ENCODE measurements at regions not wholly inside any gene's neighbourhood (a gene's known extent, or its start where the extent isn't known, plus 50 kb on each side); places are given as distances from the start of the nearest gene placed in this dataset.

- no peak for DNase-seq
Measured at GRCh38 chr5:6832994-6833393, 119.8 kb downstream of the TENT4A start.

- DNase-seq, result no peak
Measured at GRCh38 chr5:6833406-6833805, 120.2 kb downstream of the TENT4A start.

- no peak for DNase-seq
Measured at GRCh38 chr5:6837095-6837494, 123.9 kb downstream of the TENT4A start.

DNA sequence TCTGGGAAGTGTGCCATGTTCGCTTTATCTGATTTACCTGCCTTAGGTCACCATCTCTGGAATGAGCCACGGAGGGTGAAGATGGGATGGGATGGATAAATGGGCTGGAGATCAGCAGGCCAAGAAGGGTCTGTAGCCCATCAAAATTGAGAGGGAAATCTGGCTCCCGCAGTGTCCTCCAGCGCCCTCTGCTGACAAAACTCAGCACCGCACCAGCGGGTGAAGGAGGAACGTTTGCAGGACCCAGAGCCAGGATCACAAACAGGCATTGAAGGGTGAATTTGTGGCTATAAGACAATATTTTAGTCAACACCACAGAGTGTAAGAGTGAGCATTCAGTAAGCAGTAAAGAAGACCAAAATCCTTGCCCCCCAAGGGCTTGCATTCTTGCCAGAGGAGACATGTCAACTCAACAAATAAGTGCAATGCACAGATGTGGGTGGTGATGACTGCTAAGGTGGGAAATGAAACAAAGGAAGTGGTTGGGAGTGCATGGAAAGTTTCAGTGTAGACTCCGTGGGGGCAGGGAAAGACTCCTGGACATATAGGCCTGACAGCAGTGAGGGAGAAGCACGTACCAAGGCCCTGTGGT is 124.4 kb downstream of the TENT4A start:
- no peak for DNase-seq

GRCh38 chr5:6838736-6839135 is 125.5 kb downstream of the TENT4A start:
- no peak for DNase-seq

DNA sequence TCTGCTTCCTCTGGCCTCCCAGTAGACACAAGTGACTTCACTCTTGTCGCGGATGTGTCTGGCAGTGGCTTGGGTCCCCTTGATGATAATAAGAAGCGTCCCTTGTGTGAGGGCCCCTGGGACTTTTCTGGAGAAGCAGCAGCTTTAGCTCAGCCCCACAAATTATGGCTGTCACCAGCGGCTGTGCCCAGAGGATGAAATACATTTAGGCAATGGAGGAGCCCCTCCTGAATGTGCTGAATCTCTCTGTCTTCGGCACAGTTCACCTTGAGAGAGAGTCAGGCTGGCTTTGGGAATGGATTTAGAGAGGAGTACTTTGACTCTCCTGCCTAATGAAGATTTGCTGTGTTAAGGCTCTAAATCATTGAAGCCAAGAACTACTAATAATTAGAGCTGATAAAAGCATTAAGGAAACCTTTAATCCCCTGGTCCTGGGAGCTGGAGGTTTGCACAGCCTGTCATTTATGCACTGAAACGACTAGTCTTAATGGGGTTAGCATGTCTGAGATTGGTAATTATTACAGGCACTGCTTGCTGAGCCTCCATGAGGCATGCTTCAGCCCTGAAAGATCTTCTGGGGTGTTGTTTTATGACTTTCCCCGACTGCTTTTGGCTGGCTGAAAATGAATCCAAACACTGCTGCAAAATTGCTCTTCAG is 127.0 kb downstream of the TENT4A start:
- DNase-seq, result no peak

DNA sequence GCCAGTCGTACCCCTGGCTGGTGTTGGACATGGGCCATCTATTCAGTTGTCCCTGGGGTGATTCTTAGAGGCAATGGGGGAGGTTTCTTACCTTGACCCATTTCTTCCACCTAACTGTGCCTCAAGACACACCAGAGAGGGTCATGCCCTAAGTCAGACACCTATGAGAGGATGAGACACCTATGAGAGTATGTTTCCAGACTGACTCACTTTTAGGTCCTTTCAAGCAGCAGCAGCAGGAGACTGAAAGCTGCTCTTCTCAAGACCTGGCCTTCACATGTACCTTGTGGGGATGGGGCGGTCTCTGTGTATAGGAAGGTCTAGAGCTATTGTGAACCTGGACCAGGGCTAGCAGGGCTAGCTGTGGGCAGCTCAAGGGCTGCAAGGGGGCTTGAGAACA is 130.1 kb downstream of the TENT4A start:
- no peak for DNase-seq

- DNase-seq, result no peak
Measured at GRCh38 chr5:6843821-6844220, 130.6 kb downstream of the TENT4A start.

DNA sequence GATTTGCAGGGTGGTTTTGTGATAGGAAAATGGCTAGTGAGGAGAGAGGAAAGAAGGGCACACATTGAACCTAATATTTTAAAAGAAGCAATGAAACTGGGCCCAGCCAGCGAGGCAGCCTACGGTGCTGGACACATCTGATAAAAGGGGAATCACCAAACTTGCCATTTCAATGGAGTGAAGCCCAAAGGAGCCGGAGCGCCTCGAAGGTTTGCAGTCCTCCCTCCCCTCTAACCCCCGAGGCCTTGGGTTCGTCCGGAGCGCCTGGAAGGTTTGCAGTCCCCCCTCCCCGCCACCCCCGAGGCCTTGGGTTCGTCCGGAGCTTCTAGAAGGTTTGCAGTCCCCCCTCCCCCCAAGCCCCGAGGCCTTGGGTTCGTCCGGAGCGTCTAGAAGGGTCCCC is 132.6 kb downstream of the TENT4A start:
- no peak for DNase-seq

- DNase-seq, result no peak
Measured at GRCh38 chr5:6847870-6848269, 134.6 kb downstream of the TENT4A start.

DNA sequence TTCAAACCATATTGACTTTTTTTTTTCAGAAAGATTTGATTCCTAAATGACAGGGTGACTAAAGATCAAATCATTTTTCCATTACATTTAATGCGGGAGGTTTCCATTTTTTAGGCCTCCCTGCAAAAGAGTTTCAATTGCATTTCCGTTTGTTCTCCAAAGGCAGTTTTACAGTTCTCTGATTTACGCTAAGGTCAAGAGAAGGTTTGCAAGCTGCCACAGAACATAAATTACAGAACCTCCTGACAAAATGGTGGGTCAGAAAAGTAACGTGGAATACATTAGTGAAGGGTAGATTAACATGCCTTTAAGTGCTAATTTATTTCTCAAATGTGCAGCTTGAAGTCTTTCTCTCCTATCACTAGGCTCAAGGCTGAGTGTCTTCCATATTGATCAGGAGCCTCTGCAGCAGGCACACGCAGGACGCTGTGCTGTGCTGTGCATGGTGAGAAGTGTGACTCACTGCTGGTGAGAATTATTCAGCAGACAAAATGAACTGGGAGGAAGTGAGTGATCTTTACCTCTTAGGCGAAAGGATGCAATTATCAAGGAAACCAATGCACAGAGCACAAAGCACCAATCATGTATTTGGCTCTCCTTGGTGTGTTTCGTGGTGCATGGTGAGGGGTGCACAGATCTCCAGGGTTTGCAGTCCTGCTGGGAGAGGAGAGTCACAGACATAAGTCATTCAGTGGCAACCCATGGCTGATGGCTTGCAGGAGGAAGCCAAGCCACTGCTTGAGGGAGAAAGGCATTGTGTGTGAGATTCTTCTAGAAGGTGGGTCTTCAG is 136.3 kb downstream of the TENT4A start:
- DNase-seq, result no peak

DNA sequence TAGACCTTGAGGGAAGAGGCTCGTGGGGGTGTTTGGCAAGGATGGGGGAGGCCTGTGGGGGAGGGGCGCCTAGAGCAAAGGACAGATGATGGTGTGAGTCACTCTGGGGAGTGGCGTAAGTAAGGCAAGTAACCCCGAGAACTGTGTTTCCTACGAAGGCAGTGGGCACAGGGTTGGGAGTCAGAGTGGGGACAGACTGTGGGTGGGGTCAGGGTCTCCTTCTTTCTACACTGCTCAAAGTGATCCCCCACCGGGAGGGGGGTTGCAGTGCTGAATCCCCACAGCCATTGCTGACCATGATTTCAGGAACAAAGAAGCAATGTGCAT is 136.8 kb downstream of the TENT4A start:
- no peak for DNase-seq

DNA sequence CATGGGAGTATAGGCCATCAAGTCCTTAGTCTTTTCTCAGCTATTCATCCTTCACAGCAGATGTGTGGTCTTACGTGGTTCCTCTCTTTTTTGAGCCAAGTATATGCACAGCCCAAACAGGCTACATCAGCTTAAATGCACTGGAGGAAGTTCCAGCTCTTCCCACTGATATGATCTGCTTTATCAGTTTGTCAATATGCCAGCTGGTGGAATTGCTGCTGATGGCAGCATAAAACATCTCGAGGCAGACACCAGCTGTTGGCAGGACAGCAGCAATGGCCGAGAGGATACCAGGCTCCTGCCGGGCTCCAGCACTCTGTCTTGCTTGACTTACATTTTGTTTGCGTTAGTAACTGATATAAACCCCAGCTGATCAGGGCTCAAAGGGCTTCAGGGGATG is 143.4 kb downstream of the TENT4A start:
- peak; percentile 77 for DNase-seq

DNA sequence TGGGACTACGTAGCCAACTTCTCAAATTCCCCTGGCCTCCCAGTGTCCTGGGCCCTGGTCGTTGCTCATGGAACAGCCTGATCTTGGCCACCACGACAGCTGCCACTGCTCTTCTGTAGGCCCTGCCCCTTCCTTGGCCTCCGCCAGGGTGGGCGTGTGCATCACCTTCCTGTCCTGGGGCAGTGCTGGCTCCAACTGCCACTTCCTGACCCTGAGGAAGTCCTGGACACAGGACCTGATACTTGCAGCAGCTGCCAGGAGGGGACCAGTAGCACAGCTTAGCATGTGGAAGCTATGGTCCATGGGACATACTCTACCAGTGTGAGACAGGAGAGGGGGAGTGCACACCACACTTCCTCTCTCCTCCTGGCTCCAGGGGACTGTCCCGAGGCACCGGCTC is 145.2 kb downstream of the TENT4A start:
- no peak for DNase-seq

DNA sequence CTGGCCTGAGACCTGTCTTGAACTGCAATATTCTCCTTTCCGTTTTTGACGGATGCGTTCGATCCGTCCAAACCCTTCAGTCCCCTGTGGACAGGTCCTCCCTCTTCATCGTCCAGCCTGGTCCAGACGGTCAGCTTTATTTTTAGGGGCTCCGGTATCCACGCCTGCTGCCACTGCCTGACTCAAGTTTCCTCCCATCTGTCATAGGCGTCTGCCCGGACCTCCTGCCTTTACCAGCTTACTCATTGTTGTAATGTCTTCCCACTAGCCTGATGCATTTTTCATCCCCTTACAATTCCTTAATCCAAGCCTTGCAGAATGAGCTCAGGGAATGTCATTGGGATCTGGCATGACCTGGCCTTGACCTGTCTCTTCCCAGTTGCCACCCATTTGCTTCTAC is 145.8 kb downstream of the TENT4A start:
- peak; percentile 97 for DNase-seq

DNA sequence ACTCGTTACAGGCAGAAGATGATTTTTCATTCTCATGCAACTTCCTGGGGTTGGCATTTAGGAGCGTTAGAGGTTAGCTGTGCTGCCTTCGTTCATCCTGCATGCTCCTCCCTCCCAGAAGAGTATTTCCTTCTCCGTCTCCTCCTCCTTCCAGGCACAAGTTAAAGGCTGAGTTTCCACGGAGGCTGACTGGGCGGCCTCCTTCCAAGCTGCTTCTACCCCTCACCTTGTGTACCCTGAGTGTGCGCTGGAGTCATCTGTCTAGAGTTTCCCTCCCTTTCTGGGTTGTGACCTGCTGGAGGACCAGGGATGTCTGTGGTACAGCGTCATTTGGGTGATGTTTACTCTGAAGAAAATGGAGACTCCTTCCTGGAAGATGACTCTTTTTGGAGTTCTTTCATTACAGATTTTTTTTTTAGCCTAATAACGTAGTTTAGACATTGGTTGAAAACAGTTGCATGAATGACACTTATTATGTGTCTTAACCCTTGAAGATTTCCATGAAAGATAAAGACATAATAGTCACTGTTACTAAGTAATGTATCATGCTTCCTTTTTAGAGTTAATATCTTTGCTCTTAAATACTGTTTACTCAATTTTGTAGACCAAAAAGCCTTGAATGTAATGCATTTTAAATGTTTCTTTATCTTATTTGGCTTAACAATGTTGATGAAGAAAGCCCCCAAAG is 146.9 kb downstream of the TENT4A start:
- no peak for DNase-seq

DNA sequence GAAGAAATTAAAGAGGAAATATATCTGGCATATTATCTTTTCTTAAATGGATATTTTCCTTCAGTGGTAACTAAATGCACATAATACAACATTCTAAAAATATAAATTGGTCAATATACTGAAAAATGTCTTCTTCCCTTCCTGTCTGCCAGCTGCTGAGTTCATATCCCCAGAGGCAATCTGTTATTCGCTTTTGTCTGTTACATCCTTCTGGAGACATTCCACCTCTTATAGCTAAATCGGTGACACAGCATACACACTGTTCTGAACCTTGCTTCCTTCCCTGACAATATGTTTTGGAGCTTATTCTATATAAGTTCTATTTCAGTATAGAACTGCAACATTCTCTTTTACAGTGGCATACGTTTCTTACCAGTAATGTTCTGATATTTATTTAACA is 147.8 kb downstream of the TENT4A start:
- DNase-seq, result no peak

DNA sequence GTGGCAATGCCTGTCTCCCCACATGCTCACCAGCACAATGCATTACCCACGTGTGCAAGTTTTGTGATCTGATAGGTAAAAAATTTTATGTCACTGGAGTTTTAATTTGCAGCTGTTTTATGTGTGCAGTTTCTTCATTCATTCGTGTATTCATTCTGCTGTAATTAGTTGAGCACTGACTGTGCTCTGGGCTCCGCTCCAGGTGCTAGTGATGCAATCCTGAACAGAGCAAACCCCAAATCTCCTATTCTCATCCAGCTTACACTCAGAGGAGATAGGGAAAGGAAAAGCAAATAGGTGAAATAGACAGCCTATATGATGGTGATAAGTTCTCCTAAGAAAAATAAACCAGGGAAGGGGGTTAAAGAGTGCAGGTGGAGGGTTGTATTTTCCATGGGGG is 148.4 kb downstream of the TENT4A start:
- no peak for DNase-seq

DNA sequence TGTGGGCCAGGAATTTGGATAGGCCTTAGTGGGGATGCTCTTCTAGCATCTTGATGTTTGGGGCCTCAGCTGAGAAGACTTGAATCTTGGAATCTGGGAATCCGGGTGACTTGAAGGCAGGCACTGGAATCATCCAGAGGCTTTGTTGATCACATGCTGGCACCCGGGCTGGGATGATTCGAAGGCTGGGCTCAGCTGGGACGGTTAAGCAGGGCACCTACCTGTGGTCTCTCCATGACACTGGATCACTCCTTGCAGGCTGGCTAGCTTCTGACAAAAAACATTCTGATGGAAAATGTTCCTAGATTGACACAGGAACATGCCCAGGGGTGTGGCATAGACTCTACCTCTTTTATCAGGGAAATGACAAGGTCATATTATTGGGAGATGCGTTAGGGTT is 149.1 kb downstream of the TENT4A start:
- DNase-seq, result no peak

DNA sequence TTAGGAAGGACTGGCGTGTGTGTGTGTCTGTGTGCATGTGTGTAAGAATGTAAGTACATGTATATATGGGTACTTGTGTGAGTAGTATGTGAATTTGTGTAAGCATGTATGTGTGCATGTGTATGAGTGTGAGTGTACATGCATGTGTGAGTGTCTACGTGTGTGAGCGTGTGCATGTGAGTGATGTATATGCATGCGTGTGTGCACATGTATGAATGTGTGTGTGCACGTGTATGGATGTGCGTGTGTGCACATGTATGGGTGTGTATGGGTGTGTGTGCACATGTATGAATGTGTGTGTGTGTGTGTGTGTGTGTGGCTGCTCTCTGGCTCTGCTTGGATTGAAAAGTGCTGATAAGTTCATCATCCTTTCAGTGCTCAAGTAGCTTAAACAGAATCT is 154.5 kb downstream of the TENT4A start:
- DNase-seq, result no peak

DNA sequence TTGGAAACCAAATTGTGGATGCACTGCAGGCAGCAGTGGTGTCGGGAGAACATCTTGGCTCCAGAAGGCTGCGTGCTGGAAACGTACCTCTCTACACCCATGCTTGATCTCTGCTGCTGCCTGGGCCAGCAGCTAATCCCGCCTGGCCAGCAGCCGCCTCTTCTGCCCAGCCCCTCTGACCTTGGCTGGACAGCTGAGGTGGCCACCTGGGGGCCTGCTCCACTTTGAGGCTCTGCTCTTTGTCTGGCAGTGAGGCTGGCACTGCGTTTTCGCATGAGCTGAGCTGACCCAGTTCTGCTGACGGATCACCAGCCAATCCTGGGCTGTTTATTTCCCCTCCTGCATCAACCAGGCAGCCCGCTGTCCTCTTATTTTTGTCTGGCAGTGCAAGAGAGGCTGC is 154.9 kb downstream of the TENT4A start:
- DNase-seq, result no peak

DNA sequence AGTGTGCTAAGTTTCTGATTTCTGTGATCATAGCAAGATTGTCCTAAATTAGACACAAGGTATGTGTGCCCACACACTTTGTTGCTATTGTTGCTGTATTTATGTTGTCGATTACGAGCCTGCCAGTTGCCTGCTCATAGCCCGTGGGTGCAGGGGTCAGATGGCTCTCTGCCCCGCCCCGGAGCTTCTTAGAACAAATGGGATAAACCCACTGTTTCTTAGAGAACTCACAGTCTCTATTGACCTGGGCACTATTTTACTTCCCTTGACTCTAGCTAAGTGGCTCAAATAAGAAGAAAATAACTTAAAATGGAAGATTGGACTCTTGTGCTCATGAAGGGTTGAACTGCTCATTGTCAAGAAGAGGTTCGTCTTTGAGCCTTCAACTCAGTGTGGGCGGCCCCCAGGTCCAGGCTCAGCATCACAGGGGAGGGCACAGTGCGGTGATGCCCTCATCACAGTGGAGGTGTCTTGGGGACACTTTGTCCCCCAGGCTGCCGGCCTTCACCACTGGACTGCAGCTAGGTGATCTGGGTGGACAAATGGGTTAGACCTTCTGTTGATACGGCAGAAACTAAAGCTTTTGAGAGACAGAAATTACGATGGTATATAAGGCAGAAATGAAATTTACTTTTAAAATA is 155.5 kb downstream of the TENT4A start:
- no peak for DNase-seq

GRCh38 chr5:6869677-6870076 is 156.4 kb downstream of the TENT4A start:
- no peak for DNase-seq
